Medulla oblongata (tissue), 1 donor: ENCODE measurements at regions not wholly inside any gene's neighbourhood (a gene's known extent, or its start where the extent isn't known, plus 50 kb on each side); places are given as distances from the start of the nearest gene placed in this dataset.

Source experiments
- DNase-seq: peaks from one replicate; pipeline ENCODE4 v3.0.0-alpha.2; 2015; ENCODE audit errors: extremely low spot score

DNA sequence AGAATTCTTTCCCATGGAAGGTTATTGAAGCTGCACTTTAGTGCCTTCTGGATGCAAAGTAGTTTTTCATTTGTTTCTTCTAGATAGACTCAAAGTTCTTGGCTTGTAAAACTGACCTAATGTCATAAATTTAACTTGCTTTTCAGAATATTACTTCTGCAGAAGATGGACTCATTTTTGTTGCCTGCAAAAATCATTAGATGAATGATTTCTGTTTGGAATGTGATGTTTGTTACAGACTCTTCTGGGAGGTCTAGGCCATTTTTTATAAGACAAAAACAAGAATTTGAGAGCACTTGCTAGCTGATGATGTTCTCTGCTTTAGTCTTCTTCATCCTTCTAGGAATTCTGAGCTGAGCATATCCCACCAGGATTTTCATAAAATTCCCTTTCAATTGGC lies 308.6 kb upstream of the GIMD1 start:
- no peak for DNase-seq

- no peak for DNase-seq
Measured at GRCh38 chr4:106676173-106676921, 307.8 kb upstream of the GIMD1 start.

DNA sequence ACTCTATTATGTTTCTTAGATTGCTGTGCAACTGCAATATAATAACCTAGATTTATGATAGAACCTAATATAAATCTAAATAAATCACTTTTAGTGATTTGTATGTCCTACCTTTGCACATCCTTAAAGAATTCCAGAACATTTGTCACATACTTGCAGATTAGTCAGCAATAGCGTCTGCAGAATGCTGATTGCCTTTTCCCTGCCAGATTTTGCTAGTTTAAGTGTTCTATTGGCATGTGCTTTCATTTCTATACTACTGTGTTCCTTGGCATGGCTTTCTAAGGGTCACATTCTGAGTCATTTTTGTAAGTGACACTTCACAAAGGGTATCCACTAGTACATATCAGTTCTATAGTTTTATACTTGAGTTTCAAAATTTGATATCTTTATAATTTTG lies 303.1 kb upstream of the GIMD1 start:
- DNase-seq = no peak

- no peak for DNase-seq
Measured at GRCh38 chr4:106670976-106671375, 302.4 kb upstream of the GIMD1 start.

- no peak for DNase-seq
Measured at GRCh38 chr4:106659371-106659770, 290.8 kb upstream of the GIMD1 start.

DNA sequence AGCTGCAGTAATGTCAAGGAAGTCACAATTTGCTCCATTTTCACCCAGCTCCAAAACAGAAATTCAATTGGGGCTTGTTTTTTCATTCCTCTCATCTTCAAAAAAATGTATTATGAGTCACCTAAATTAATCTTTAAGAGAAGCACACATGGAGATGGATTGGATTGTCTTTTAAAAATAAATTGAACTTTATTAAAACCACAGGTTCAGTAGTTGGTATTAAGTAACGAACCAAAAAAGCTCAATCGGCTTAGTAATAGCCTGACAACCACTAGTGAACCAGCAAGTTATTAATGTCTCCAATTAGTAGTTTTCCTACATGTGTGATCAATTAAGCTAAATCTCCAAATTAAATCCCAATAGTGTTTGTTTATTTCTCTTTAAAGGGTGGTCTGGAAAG lies 283.5 kb upstream of the GIMD1 start:
- DNase-seq = no peak

- DNase-seq = no peak
Measured at GRCh38 chr4:106650701-106651100, 282.1 kb upstream of the GIMD1 start.

DNA sequence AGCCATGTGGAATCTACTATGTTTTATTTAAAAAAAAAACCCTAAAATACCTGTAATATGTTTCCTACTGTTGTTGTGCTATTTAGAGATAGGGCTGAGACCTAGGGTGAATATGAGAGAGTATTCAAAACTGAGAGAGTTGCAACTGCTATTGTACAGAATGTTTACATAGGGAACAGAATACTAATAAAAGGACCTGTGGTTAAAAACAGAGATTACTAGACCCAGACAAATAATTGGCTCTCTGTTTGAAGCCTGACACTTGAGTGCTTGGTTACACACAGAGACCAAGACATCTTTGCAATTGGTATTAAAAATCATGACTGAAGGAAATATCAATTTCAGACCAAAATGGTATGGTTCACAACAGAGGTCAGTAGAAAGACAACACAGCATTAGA lies 278.9 kb upstream of the GIMD1 start:
- DNase-seq = no peak

DNA sequence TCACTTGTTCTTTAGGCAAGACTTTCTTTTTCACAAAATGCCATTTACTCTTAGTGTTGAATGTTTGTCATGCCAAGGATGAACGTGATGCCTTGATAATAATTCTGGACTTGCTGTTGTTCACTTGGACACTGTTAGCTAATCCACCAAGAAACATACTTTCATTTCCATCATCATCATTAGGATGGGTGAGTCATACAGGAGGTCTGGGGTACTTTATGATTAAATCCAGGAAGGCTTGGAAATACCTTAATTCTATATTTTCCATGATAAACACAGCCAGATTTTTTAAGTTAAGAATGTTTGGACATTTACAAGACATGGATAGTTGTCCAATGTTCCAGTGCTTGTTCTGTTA lies 260.7 kb upstream of the GIMD1 start:
- DNase-seq = no peak

DNA sequence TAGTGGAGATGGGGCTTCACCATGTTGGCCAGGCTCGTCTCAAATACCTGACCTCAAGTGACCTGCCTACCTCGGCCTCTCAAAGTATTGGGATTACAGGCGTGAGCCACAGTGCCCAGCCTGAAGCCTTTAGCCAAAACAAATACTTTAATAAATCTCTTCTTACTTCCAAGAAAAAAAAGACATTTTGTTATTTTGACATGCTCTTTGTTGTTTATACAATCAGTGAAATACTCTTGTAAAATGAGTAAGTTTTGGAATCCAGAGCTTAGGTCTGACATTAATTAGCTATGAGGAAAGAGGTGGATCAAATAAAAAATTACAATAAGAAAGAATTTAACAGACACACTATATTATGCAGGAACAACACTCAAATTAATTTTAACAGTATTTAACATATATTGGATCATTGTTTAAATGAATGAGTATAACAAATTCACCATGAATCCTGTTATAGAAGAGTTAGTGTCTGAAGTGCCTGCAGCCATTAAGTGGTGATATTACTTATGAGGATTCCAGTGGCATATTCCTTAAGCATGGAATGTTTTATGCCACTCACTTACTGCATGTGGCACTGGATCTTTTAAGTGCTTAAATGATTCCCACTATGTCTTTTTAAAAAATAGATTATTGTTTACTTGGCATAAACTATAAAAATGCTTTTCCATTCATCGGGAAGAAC lies 260.1 kb upstream of the GIMD1 start:
- no peak for DNase-seq

DNA sequence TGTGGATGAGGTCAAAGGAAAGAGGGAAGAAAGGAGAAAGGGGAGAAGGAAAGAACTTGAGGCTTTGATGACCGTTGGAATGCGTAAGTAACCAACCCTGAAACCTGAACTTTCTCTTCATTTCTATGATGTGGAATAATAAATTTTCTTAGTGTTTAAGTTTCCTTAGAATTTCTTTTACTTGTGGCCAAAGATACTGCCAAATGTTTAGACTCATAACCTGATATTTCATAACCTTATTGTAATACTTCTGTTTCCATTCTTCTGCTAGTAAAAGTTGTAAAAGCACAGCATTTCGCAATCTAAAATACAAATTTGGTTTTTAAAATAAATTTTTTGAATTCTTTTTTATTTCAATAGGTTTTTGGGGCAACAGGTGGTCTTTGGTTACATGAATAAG lies 258.5 kb upstream of the GIMD1 start:
- no peak for DNase-seq

GRCh38 chr4:106624671-106625070 lies 256.1 kb upstream of the GIMD1 start:
- no peak for DNase-seq

DNA sequence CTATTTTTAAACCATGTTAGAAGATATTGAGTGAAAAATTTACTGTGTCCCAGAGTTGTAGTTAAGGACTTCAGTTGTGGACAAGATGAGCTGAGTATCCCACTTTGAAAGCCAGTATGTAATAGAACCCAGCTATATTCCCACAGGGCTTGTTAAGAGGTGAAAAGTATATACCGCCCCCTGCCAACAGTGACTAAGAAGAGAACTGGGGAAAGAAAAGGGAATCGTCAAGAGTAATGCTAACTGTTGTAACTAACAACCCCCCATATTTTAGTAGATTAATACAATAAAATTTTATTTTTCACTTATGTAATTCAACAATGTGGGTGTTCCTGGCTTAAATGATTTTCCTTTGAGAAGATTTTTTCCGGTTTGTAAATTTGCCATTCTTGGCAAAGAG lies 250.4 kb upstream of the GIMD1 start:
- no peak for DNase-seq

DNA sequence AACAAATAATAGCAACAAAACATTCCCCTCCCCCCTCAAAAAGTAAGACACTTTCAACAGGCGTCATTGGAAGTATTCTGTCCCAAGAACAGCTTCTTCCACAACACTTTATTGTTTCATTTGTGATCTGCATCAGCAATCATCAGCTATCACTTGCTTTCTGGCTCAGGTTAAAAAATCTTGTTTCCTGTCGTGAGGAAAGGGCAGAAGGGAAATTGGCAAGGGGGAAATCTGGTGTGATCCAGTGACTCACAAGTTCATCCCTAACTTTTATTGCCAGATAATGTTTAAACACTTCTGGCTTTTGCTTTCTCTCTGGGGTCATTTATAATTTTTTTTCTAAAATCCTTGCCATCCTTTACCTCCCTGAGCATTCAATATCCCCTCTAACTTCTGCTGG lies 247.4 kb upstream of the GIMD1 start:
- no peak for DNase-seq

GRCh38 chr4:106615410-106615945 lies 246.9 kb upstream of the GIMD1 start:
- no peak for DNase-seq

DNA sequence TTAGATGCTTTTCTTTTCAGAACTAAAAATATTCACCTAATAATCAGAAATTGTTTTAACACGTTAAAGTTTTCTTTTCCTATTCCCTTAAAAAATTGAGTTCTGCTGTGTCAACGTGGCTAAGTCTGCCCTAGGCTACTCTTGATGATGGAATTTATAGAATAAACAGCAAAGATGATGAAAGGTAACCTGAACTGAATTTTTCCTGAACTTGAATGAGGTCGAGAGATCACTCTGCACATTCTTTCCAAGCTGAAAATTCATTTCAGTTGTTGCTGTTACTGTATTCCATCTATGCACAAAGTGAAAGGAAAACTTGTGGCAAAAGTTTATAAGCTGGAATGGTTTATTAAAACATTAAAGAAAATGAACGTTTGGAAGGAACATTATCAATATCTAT lies 245.9 kb upstream of the GIMD1 start:
- DNase-seq = no peak

- no peak for DNase-seq
Measured at GRCh38 chr4:106609917-106610316, 241.3 kb upstream of the GIMD1 start.

- DNase-seq = no peak
Measured at GRCh38 chr4:106607558-106607957, 239.0 kb upstream of the GIMD1 start.

- DNase-seq = no peak
Measured at GRCh38 chr4:106604319-106605051, 235.9 kb upstream of the GIMD1 start.

DNA sequence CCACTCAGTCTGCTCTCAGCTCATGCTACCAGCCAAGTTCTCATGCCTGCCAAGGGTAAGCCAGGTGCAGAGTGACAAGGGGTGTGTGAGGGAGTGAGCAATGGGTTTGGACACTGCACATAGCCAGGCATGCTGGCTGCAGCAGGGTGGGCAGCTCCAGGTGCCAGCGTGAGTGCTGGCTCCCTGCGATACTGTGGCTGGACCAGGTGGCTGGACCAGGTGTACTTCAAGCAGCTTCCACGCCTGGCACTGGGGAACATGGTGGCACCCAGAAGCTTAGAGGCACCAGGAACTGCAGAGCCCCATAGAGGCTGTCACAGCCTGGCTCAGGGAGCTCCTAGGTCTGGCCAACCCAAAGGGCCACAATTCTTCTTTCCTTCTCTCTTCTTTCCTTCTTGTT lies 234.9 kb upstream of the GIMD1 start:
- DNase-seq = no peak

GRCh38 chr4:106602711-106603110 lies 234.1 kb upstream of the GIMD1 start:
- DNase-seq = no peak

- DNase-seq = no peak
Measured at GRCh38 chr4:106601519-106601918, 232.9 kb upstream of the GIMD1 start.

DNA sequence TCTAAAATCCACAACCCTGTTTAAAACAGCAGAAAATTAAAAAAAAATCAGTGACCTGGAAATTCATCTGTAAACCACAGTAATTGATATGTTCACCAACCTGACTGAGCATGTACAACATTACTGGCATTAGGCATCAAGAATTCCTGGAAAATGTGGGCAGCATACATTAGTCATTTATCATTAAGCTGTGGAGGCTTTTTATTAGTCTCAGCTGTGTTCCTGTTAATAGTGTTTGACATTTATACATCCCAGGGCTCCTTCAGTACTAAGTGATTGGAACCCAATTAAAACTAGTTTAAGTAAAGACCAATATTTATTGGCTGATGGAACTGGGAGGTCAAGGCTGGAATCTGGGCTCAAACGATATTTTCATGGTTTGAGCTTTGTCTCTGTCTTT lies 227.3 kb upstream of the GIMD1 start:
- DNase-seq = no peak
